Loucy (cell line): ENCODE measurements at regions not wholly inside any gene's neighbourhood (a gene's known extent, or its start where the extent isn't known, plus 50 kb on each side); places are given as distances from the start of the nearest gene placed in this dataset.
"Not testable (repeated sequence)": the region's sequence is repeated elsewhere in the genome, so short reads cannot be mapped to it uniquely, and the experiment has no call there.

ENCODE experiments used
- H2AFZ ChIP-seq: fragments of 200-600 bp; sonication (generic); 2 replicates; pipeline ENCODE4 v1.6.0; 2016; ENCODE audit warnings: antibody characterized with exemption, mild to moderate bottlenecking, low read length, moderate library complexity
- H3F3A ChIP-seq: fragments of 200-600 bp; 2 replicates; pipeline ENCODE4 v1.6.0; 2016; ENCODE audit warnings: antibody characterized with exemption, low read depth, mild to moderate bottlenecking
- H3K27me3 ChIP-seq: fragments of 200-600 bp; sonication (generic); 2 replicates; pipeline ENCODE4 v1.6.1; 2014; ENCODE audit warnings: low read length, mild to moderate bottlenecking; ENCODE audit not compliant: insufficient read depth, poor library complexity, severe bottlenecking
- H3K36me3 ChIP-seq: fragments of 200-600 bp; sonication (generic); 2 replicates; pipeline ENCODE4 v1.6.1; 2016; ENCODE audit warnings: low read length; ENCODE audit not compliant: insufficient read depth
- H3K4me1 ChIP-seq: fragments of 200-600 bp; sonication (generic); 2 replicates; pipeline ENCODE4 v1.5.1; 2014; ENCODE audit warnings: low read length, mild to moderate bottlenecking; ENCODE audit not compliant: insufficient read depth, poor library complexity, severe bottlenecking
- H3K4me2 ChIP-seq: fragments of 200-600 bp; sonication (generic); 2 replicates; pipeline ENCODE4 v1.6.0; 2014; ENCODE audit warnings: antibody characterized with exemption, low read length, low read depth, mild to moderate bottlenecking; ENCODE audit not compliant: poor library complexity, severe bottlenecking
- H3K4me3 ChIP-seq: fragments of 200-600 bp; sonication (generic); 2 replicates; pipeline ENCODE4 v1.5.1; 2014; ENCODE audit warnings: low read length, mild to moderate bottlenecking, mixed read lengths; ENCODE audit not compliant: poor library complexity, severe bottlenecking
- H3K79me2 ChIP-seq: fragments of 200-600 bp; sonication (generic); 2 replicates; pipeline ENCODE4 v1.6.1; 2014; ENCODE audit warnings: low read length; ENCODE audit not compliant: insufficient read depth
- H3K9ac ChIP-seq: fragments of 200-600 bp; sonication (generic); 2 replicates; pipeline ENCODE4 v1.6.0; 2014; ENCODE audit warnings: mild to moderate bottlenecking, low read depth, low read length, moderate library complexity; ENCODE audit not compliant: poor library complexity, severe bottlenecking
- H3K9me2 ChIP-seq: fragments of 200-600 bp; sonication (generic); replicated peaks from 2 replicates; pipeline ENCODE4 v1.6.1; 2016; ENCODE audit warnings: low read depth, low read length, mixed read lengths
- H3K9me3 ChIP-seq: fragments of 200-600 bp; sonication (generic); 2 replicates; pipeline ENCODE4 v1.6.1; 2014; ENCODE audit warnings: mild to moderate bottlenecking, antibody characterized with exemption, low read length, low read depth; ENCODE audit not compliant: insufficient read depth
- H4K20me1 ChIP-seq: fragments of 200-600 bp; sonication (generic); 2 replicates; pipeline ENCODE4 v1.6.0; 2014; ENCODE audit warnings: antibody characterized with exemption, low read length, mild to moderate bottlenecking; ENCODE audit not compliant: insufficient read depth, poor library complexity, severe bottlenecking

DNA sequence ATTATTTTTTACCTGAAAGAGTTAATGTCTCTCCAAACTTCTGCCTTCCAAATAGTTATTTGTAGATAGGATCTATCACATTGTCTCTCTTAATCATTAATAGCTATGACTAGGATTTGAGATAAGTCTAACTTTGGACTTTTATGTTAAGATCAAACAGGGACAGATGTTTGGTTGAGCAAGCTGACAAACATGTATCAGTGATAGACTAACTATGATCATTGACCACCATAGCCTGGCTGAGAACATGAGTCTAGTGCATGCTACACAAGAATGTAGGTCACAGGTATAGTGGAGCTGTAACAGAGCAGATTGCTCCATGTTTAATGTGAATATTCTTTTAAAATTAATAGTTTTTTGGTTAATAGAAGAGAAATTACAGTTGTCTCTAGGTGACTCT is 52.0 kb downstream of the SYT15B start:
- H3K4me2 ChIP-seq, H2AFZ ChIP-seq, H3K9me3 ChIP-seq, H3K4me3 ChIP-seq, H3F3A ChIP-seq, H3K36me3 ChIP-seq, H3K9me2 ChIP-seq, H3K79me2 ChIP-seq, H3K27me3 ChIP-seq, H3K4me1 ChIP-seq, H4K20me1 ChIP-seq, H3K9ac ChIP-seq: not testable (repeated sequence)

DNA sequence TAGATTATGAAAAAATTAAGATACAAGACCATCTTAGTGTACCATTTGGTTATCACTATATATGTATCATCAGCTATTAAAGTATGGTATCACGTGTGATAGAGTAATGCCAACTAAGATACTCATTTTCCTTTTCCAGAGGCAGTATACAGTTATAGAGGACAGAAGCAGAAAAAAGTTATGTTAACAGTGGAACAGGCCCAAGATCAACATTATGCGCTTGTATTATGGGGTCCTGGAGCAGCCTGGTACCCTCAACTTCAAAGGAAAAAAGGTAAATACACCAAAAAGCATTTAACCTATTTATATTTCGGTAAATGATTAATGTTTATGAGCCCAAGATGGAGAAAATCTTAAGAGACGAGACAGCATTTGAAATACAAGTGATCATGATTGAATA is 52.9 kb downstream of the SYT15B start:
- not testable (repeated sequence) for H3K9ac ChIP-seq, H3K9me3 ChIP-seq, H2AFZ ChIP-seq, H3K4me1 ChIP-seq, H3K27me3 ChIP-seq, H3K9me2 ChIP-seq, H3K4me2 ChIP-seq, H3K36me3 ChIP-seq, H3F3A ChIP-seq, H3K79me2 ChIP-seq, H4K20me1 ChIP-seq, H3K4me3 ChIP-seq

DNA sequence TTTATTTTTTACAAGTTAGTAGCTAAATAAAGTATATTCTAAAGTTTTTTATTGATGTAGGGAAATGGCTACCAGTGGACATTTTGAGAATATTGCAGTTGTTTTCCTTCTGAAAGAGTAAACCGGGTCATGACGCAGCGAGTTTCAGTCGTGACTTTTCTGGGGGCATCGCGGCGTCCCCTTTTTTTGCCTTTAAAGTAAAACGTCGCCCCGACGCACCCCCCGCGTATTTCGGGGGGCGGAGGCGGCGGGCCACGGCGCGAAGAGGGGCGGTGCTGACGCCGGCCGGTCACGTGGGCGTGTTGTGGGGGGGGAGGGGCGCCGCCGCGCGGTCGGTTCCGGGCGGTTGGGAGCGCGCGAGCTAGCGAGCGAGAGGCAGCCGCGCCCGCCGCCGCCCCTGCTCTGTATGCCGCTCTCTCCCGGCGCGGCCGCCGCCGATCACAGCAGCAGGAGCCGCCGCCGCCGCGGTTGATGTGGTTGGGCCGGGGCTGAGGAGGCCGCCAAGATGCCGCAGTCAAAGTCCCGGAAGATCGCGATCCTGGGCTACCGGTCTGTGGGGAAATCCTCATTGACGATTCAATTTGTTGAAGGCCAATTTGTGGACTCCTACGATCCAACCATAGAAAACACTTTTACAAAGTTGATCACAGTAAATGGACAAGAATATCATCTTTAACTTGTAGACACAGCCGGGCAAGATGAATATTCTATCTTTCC is 57.5 kb downstream of the SYT15B start:
- H3K9me2 ChIP-seq, H3K36me3 ChIP-seq, H3K4me1 ChIP-seq, H3K4me2 ChIP-seq, H3F3A ChIP-seq, H3K79me2 ChIP-seq, H3K27me3 ChIP-seq, H3K9ac ChIP-seq, H3K9me3 ChIP-seq, H4K20me1 ChIP-seq, H2AFZ ChIP-seq: not testable (repeated sequence)
- H3K4me3 ChIP-seq: peak overlapping the region; percentile 54

DNA sequence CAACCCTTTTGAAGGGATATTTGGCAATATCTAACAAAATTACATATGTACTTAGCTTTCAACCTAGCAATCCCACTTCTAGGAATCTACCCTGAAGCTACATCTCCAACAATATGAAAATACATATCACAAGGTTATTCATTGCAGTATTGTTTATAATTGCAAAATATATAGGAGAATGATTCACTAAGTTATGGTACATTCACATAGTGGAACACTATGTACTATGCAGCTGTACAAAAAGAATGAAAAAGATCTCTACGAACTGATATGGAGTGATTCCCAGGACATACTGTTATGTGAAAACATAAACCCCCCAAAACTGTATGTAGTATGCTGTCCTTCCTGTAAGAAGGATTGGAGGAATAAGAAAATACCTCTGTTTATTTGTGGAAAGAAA is 62.1 kb downstream of the SYT15B start:
- not testable (repeated sequence) for H2AFZ ChIP-seq

DNA sequence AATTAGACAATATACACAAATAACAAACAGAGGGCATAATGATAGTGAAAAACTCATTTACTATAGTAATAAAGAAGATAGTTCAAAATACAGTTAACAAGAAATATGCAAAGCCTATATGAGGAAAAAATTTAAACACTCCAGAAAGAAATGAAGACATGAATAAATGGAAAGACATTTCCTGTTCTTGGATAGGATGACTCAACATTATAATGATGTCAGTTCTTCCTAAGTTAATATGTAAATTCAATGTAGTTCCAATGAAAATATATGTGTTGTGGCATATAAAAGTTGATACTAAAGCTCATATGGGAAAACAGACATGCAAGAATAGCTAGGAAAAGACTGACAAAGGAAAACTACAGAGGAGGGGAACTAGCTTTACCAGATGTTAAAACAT is 63.5 kb downstream of the SYT15B start:
- not testable (repeated sequence) for H3K4me2 ChIP-seq, H3K4me3 ChIP-seq, H4K20me1 ChIP-seq, H3K36me3 ChIP-seq, H3K9me2 ChIP-seq, H3K4me1 ChIP-seq, H2AFZ ChIP-seq, H3K9me3 ChIP-seq, H3F3A ChIP-seq, H3K9ac ChIP-seq, H3K27me3 ChIP-seq, H3K79me2 ChIP-seq

More for the DNA sequence above, 62.1 kb downstream of the SYT15B start:
- not testable (repeated sequence) for H3K27me3 ChIP-seq, H3K4me3 ChIP-seq, H3F3A ChIP-seq, H3K9ac ChIP-seq, H3K4me1 ChIP-seq, H3K79me2 ChIP-seq, H3K36me3 ChIP-seq, H3K9me2 ChIP-seq, H3K9me3 ChIP-seq, H3K4me2 ChIP-seq, H4K20me1 ChIP-seq

DNA sequence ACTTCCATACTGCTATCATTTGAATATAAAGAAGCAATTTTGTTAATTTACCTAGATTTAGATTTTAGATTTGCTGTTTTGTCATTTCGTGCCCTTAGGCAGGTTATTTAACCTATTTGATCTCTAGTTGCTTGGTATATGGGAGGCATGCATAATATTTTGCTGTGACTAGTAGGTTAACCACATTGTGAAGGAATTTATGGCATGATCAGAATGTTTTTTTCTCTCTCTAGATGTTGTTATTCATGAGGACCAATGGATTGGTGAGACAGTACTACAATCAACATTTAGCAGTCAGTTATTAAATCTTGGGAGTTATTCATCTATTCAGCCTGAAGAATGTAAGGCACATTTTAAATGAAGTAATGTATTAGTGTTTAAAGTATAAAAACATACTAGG is 67.2 kb downstream of the SYT15B start:
- H3K4me3 ChIP-seq, H3K9me3 ChIP-seq, H3K27me3 ChIP-seq, H4K20me1 ChIP-seq, H3K79me2 ChIP-seq, H3K9me2 ChIP-seq, H3K4me2 ChIP-seq, H3K4me1 ChIP-seq, H3F3A ChIP-seq, H3K36me3 ChIP-seq, H2AFZ ChIP-seq, H3K9ac ChIP-seq: not testable (repeated sequence)

DNA sequence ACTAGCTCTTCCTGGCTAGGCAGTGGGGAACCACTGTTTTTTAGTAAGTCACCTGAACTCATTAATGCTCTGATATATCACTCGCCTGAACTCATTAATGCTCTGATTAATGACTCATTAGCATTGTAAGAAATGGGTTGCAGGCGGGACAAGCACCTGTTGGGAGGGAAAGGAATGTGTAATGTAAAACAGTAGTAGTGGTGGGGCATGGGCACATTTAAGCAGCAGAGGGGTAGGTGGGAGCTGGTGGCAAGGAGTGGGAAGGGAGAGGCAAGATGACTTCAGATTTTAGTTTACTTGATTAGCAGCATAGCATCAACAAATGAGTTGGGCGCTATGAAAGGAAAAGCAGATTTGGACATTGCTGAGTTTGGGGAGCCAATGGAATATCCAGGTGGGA is 68.2 kb downstream of the SYT15B start:
- not testable (repeated sequence) for H3K27me3 ChIP-seq, H3K9me3 ChIP-seq, H3F3A ChIP-seq, H3K36me3 ChIP-seq, H2AFZ ChIP-seq, H3K9me2 ChIP-seq, H3K79me2 ChIP-seq, H3K4me3 ChIP-seq, H4K20me1 ChIP-seq, H3K4me2 ChIP-seq, H3K4me1 ChIP-seq, H3K9ac ChIP-seq
